GM21723 (cell line): ENCODE measurements at regions not wholly inside any gene's neighbourhood (a gene's known extent, or its start where the extent isn't known, plus 50 kb on each side); places are given as distances from the start of the nearest gene placed in this dataset.
"Not testable (repeated sequence)": the region's sequence is repeated elsewhere in the genome, so short reads cannot be mapped to it uniquely, and the experiment has no call there.

ENCODE experiments used
- ATAC-seq: cut with Tn5 transposase; IDR thresholded peaks from one replicate; pipeline ENCODE4 v1.9.1; 2021; ENCODE audit warnings: mild to moderate bottlenecking, moderate library complexity; ENCODE audit not compliant: unreplicated experiment

GRCh38 chr10:109732254-109732965 lies 190.9 kb downstream of the XPNPEP1 start:
- ATAC-seq = no peak

GRCh38 chr10:109729895-109730294 lies 193.4 kb downstream of the XPNPEP1 start:
- ATAC-seq = not testable (repeated sequence)

- ATAC-seq = no peak
Measured at GRCh38 chr10:109727436-109727835, 195.9 kb downstream of the XPNPEP1 start.

GRCh38 chr10:109726473-109726872 lies 196.8 kb downstream of the XPNPEP1 start:
- ATAC-seq = no peak

- ATAC-seq = no peak
Measured at GRCh38 chr10:109723305-109723704, 200.0 kb downstream of the XPNPEP1 start.

- ATAC-seq = no peak
Measured at GRCh38 chr10:109721453-109722064, 201.8 kb downstream of the XPNPEP1 start.

GRCh38 chr10:109706026-109706560 lies 217.2 kb downstream of the XPNPEP1 start:
- no peak for ATAC-seq

- ATAC-seq = no peak
Measured at GRCh38 chr10:109701633-109702215, 221.6 kb downstream of the XPNPEP1 start.

- no peak for ATAC-seq
Measured at GRCh38 chr10:109698882-109699664, 224.2 kb downstream of the XPNPEP1 start.

GRCh38 chr10:109698086-109698485 lies 225.2 kb downstream of the XPNPEP1 start:
- ATAC-seq = no peak

GRCh38 chr10:109696981-109697775 lies 226.1 kb downstream of the XPNPEP1 start:
- no peak for ATAC-seq

- ATAC-seq = no peak
Measured at GRCh38 chr10:109696462-109696861, 226.8 kb downstream of the XPNPEP1 start.

GRCh38 chr10:109695988-109696387 lies 227.3 kb downstream of the XPNPEP1 start:
- no peak for ATAC-seq

GRCh38 chr10:109689785-109690184 lies 233.5 kb downstream of the XPNPEP1 start:
- no peak for ATAC-seq

GRCh38 chr10:109679478-109679877 lies 243.8 kb downstream of the XPNPEP1 start:
- no peak for ATAC-seq

GRCh38 chr10:109678857-109679256 lies 244.5 kb downstream of the XPNPEP1 start:
- no peak for ATAC-seq

GRCh38 chr10:109676703-109677102 lies 246.6 kb downstream of the XPNPEP1 start:
- ATAC-seq = no peak

- ATAC-seq = no peak
Measured at GRCh38 chr10:109668703-109669102, 254.6 kb downstream of the XPNPEP1 start.

GRCh38 chr10:109668154-109668665 lies 255.1 kb downstream of the XPNPEP1 start:
- no peak for ATAC-seq

GRCh38 chr10:109665321-109665720 lies 258.0 kb downstream of the XPNPEP1 start:
- no peak for ATAC-seq
